ENCODE measurements at regions not wholly inside any gene's neighbourhood (a gene's known extent, or its start where the extent isn't known, plus 50 kb on each side); places are given as distances from the start of the nearest gene placed in this dataset.

DNA sequence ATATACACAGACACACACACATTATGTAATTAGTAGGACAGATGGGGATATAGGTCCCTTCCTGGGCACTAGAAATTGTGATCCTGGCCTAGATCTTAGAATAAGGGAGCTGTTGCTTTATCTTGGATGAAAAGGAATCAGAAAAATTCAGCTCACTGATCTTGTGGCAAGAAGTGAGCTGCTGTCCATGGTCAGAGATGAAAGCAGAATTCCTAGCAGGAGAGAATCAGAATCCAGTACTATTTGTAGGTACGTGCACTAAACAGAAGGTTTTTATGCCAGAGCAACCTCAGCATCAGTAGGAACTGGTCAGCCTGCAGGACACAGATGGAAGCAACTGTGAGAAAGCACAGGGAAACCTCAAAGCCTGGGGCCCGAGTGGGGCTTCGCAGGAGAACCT is 549.2 kb upstream of the POM121L12 start:
- TF ChIP-seq, protein P1, sequence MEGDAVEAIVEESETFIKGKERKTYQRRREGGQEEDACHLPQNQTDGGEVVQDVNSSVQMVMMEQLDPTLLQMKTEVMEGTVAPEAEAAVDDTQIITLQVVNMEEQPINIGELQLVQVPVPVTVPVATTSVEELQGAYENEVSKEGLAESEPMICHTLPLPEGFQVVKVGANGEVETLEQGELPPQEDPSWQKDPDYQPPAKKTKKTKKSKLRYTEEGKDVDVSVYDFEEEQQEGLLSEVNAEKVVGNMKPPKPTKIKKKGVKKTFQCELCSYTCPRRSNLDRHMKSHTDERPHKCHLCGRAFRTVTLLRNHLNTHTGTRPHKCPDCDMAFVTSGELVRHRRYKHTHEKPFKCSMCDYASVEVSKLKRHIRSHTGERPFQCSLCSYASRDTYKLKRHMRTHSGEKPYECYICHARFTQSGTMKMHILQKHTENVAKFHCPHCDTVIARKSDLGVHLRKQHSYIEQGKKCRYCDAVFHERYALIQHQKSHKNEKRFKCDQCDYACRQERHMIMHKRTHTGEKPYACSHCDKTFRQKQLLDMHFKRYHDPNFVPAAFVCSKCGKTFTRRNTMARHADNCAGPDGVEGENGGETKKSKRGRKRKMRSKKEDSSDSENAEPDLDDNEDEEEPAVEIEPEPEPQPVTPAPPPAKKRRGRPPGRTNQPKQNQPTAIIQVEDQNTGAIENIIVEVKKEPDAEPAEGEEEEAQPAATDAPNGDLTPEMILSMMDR (IDR thresholded peaks at IDR 0.05), result no peak
- TF ChIP-seq POLR2AphosphoS5 (IDR thresholded peaks at IDR 0.05), result no peak
- no peak for TF ChIP-seq POLR2A (IDR thresholded peaks at IDR 0.05)
